IPS DF 19.7 (cell line): ENCODE measurements at regions not wholly inside any gene's neighbourhood (a gene's known extent, or its start where the extent isn't known, plus 50 kb on each side); places are given as distances from the start of the nearest gene placed in this dataset.
"Not testable (repeated sequence)": the region's sequence is repeated elsewhere in the genome, so short reads cannot be mapped to it uniquely, and the experiment has no call there.

Experiments
- DNase-seq: peaks from one replicate; pipeline ENCODE4 v3.0.0-alpha.2; 2013; ENCODE audit warnings: low read depth, low spot score

DNA sequence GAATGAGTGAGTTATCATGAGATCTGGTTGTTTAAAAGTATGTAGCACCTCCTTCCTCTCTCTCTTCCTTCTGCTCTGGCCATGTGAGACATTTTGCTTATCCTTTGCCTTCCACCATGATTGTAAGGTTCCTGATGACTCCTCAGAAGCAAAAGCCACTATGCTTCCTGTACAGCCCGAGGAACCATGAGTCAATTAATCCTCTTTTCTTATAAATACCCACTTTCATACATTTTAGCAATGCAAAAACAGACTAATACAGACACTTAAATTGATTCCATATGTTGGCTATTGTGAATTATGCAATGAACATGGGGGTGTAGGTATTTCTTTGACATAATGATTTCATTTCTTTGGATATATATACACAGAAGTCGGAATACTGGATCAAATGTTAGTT is 792.8 kb upstream of the EYS start:
- no peak for DNase-seq

DNA sequence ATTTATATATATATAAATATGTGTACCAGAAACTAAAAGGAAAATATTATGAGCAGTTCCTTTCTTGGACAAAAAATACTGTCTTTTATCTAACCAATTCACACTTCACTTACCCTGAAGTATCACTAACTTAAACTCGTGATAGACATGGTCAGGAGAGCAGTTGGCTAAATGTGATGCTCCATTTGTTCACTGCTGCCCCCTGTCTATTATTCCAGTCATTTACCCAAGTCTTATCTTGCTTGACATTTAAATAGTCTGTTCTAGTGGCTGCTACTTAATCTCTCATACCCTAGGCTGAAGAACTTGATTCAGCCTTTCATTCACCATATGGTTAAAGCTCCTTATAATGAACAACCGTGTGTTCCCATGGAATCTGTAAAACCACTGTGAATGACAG is 789.6 kb upstream of the EYS start:
- no peak for DNase-seq

DNA sequence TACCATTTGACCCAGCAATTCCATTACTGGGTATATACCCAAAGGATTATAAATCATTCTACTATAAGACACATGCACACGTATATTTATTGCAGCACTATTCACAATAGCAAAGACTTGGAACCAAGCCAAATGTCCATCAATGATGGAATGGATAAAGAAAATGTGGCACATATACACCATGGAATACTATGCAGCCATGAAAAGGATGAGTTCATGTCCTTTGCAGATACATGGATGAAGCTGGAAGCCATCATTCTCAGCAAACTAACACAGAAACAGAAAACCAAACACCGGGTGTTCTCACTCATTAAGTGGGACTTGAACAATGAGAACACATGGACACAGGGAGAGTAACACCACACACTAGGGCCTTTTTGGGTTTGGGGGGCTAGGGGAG is 787.6 kb upstream of the EYS start:
- DNase-seq: not testable (repeated sequence)

DNA sequence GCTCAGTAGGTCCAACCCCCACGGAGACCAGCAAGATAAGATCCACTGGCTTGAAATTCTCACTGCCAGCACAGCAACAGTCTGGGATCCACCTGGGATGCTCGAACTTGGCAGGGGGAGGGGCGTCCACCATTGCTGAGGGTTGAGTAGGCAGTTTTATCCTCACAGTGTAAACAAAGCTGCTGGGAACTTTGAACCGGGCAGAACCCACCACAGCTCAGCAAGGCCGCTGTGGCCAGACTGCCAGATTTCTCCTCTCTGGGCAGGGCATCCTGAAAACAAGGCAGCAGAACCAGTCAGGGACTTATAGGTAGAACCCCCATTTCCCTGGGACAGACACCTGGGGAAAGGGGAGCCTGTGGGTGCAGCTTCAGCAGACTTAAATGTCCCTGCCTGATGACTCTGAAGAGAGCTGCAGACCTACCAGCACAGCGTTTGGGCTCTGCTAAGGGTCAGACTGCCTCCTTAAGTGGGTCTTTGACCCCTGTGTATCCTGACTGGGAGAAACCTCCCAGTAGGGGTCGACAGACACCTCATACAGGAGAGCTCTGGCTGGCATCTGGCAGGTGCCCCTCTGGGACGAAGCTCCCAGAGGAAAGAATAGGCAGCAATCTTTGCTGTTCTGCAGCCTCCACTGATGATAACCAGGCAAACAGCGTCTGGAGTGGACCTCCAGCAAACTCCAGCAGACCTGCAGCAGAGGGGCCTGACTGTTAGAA is 782.4 kb upstream of the EYS start:
- no peak for DNase-seq

DNA sequence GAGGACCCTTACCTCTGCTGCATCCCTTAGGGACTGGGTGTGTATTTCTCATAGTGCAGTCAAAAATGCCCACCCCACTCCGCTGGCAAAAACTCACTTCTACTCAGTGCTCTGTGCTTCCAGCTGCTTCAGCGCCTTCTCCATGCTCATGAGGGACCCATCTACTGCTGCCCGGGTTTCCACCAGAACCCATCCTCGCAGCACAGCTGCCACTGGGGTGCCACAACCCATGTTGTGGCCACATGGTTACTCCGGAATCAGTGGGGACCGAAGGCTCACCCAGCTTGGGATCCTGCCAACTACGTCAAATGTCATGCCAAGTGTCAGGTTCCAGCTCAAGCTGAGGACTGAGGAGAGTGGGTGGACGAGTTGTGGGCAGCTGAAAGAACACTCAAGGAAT is 774.2 kb upstream of the EYS start:
- no peak for DNase-seq

DNA sequence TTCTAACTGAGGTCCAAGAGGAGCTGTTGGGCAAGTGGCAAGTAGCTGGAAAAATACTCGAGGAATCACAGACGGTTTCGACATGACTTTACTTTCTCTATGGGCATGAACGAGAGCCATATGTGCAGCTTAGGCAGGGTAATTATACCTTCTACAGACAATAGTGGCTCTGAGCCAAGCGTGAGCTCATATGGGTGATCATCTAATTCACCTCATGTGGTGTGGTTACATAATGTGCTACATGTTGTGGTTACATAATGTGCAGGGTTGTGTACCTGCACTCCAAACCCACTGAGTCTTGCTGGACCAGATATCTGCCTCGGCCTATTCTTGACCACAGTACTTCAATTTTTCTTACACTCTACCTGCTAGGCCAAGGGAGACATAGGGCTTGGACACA is 771.7 kb upstream of the EYS start:
- no peak for DNase-seq

DNA sequence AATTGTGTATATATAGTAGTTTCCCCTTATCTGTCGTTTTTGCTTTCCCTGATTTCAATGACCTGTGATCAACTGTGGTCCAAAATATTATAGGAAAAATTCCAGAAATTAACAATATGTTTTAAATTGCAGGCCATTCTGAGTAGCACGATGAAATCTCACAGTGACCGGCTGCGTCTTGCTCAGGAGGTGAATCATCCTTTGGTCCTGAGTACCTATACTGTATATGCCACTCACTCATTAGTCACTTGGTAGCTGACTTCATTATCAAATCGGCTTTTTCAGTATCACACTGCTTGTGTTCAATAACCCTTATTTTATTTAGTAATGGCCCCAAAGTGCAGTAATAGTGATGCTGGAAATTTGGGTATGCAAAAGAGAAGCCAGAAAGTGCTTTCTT is 728.3 kb upstream of the EYS start:
- DNase-seq: no peak

DNA sequence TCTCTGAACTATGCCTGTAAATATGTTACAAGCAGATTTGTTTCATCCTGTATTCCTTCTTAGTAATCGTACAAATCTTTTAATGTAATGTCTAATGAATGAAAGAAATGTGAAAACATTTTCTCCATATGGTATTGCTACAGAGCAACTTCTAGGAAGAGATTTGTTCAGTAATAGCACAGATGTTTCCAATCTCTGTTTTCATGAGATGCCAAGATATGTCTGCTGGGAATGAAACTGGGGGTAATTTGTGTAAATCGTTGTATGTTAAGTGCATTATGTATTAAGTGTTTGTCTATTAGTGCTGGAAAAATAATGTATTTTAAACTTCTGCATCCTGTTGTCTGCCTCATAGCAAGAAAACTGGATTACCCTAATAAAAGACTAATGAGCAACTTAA is 722.2 kb upstream of the EYS start:
- DNase-seq: no peak

DNA sequence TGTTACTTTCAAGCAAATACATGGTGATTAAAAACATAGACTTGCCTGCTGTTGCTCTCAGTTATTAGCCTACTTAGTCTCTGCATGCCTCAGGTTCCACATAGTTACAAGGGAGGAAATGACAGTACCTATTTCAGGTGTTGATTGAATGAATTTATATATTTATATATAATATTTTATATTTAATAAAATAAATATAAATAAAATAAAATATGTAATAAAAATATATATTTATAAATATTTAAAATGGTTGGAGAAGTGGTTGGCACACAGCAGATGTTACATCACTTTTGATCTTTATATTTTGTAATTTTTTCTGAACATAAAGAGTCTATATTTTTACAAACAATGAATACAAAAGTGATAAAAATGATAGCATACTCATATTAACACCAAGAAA is 716.0 kb upstream of the EYS start:
- DNase-seq: no peak

DNA sequence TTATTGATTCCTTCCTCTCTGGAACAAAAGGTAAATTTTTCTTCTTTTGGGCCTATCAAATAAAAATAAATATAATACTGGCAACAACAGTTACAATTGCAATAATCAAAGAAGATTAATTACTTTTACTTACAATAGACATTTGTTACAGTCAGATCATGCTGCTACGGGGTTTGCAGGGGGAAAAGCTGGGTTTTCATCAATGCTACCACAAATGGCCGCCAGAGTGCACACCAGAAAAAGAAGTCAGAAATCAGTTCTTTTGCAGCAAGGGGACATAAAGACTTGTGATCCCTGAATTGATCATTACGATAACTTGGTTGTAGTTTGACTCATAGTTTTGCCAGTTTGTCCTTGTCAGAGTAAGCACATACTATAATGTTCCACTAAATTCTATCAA is 714.5 kb upstream of the EYS start:
- no peak for DNase-seq

DNA sequence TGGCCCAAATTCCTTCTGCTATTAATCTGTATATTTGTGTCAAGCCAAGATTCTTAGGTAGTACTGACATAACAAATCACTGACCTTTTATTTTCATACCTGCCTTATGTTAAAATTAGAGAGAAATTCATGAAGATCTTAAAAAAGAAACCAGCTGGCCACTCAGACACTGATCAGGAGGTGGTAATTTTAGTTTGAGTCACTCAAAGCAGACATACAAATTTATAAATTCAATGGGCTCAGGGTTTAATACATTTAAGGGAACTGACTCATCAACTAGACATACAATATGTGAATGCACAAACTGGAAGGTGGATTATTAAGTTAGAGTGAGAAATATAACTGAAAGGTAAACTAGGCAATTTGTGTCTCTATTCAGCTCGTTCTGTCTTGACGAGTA is 711.9 kb upstream of the EYS start:
- DNase-seq: no peak

DNA sequence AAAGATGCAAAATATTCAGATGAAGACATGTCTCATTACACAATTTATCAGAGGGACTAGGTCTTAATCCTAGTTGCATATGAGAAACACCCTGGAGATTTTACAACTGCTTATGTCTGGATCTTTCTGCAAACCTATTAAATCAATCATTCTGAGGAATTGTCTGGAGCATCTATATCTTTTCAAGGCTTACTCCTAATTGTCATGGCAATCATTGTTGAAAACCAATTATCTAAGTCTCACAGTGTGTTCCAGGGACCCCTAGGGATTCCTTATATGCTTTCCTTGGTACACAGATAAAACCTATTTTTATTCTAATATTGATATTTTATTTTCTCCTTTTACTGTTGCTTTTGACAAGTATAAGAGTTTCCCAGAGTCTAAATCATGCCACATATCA is 696.9 kb upstream of the EYS start:
- DNase-seq: no peak

DNA sequence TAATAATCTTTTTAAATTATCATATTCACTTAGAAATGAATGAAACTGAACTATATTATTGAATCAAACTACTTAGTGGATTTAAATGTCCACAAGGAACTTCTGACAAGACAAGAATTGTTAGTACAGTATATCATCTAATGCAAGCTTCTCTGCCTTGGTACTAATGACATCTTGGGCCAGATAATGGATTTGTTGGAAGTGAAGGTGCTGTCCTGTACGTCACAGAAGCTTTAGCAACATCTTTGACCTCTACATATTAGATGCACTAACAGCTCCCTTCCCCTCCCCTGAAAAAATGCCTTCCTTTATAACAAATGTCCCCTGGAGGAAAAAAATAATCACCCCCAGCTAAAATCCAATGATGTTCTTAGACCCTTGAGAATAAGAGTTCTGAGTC is 695.8 kb upstream of the EYS start:
- DNase-seq: no peak

DNA sequence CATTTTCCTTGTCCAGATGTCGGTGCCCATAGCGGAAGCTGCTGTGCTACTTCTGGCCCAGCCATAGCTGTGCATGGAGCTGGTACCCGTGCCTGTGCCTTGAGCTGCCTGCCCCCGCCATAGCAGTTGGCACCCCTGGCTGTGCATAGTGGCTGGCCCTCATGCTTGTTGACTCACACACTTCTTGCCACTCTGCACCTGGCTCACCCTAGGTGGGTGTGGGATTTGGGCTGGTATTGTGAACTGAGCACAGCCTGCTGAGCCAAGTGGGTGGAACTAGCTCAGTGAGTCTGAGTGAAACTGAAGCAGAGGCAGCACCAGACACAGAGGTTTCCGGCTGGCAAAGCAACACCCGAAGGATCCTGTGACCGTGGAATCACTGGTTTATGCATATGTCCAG is 689.5 kb upstream of the EYS start:
- no peak for DNase-seq

DNA sequence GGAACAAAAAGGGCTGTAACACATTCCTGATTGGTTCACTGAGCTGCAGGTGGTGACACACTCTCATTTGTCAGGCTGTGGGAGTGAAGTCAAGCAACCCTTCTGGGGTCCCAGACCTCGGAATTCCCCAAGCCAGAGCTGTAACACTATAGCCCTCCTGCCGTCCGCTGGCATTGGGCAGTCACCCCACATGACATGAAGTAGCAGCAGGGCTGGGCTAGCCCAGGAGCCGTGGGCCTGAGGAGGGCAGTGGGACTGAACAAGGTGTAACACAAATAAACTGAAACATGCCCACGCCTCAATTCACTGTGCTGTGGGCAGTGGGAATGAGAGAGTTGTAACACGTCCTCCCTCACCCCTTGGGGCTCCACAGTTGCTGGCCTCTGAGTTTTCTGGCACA is 689.1 kb upstream of the EYS start:
- no peak for DNase-seq

DNA sequence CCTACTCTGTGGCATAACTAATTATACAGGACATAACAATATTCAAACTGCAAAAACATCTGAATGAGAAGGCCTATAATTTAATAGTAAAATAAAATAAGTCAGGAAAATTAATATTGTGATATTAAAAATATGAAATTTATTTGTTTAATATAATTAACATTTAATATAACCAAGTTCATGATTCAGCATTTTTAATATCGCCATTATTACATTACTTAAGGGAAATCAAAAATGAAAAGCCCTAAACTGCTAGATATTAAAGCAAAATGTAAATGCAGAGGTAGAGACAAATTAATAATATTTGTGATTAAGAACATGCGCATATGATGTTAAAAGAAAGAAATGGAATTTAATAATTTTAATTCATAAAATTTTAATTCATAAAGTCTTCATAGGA is 683.4 kb upstream of the EYS start:
- DNase-seq: no peak

DNA sequence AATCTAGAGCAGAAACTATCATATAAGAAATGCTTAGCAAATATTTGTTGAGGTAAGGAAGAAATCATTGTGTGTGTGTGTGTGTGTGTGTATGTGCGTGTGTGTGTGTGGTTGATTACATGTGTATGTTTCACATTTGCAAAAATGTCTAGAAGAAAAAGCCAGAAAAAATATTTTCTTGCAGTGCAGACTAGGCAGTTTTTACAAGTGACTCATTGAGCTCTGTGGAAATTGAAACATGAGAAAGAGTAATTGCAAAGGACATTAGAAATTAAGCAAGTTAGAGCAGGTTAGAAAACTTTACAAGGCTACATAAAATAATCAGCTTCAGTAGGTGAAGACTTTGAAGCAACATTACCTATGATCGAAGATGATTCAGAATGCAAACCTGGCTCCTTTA is 669.0 kb upstream of the EYS start:
- DNase-seq: no peak

DNA sequence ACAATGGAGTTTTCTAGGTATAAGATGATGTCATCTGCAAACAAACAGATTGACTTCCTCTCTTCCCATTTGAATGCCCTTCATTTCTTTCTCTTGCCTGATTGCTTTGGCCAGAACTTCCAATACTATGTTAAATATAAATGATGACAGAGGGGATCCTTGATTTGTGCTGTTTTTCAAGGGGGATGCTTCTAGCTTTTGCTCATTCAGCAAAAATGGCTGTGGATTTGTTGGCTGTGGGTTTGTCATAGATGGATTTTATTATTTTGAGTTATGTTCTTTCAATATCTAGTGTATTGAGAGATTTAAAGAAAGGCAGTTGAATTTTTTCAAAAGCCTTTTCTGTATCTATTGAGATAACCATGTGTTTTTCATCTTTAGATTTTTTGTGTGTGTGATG is 662.4 kb upstream of the EYS start:
- DNase-seq: no peak

DNA sequence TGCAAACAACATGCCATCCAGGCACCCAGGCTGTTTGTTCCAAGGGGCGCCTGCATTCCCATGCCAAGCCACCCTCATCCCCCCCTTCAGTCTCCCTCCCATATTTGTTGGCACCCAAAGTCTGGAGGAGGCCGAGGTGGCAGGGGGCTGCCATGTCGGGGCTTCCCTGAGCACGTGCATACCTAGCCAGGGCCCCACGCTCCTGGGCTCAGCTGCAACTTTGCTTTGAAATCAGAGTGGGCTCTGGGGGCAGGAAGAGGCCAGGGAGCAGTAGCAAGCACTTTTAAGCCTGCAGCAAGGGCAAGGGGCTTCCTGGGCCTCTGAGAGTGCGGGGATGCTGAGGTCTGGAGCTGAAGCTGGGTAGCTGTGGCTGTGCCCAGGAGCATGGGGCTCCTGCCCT is 655.9 kb upstream of the EYS start:
- DNase-seq: no peak

DNA sequence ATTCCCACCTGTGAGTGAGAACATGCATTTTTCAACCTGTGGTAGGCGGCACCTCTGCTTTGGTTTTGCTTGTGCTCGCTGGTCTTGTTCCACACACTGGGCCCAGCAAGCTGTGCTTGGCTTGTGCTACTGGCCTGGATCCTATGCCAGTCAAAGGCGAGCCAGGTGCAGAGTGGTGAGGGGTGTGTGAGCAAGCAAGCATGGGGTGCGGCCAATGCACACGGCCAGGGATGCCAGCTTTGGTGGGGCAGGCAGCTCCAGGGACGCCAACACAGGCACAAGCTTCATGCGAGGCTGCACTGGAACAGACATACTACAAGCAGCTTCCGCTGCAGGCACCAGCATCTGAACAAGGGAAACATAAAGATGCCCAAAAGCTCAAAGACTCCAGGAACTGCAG is 654.9 kb upstream of the EYS start:
- DNase-seq: no peak

DNA sequence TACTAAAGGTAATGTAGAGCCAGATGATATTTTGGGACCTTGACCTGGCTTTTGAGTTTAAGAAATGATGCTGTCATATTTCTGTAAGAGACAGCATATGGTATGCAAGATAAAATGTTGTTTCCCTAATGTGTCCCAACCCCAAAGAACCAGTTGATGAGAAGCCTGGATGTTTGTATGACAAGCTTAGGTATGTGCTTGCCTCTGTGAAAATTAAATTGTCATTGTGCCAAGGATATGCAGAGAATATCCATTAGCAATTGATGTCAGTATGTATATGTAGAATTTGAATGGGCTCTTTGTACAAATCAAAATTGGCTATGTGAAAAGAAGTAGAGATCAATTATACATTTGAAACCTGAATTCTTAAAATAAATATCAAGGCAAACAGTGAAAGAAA is 650.8 kb upstream of the EYS start:
- DNase-seq: no peak

DNA sequence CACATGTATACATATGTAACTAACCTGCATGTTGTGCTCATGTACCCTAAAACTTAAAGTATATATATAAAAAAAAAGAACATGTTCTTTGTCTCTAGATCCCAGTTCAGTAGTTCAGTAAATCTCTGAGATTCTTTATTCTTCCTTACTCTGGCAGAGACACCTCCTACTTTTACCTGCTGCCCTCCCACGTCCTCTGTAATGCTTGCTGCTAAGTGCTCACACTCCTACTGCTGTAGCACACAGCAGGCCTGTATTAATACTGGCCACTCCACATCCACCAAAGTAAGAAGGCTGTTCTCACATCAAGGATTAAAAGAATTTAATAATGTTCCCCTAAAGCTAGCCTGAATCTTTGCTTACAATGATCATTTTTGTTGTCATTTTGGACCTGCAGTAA is 648.4 kb upstream of the EYS start:
- DNase-seq: no peak

DNA sequence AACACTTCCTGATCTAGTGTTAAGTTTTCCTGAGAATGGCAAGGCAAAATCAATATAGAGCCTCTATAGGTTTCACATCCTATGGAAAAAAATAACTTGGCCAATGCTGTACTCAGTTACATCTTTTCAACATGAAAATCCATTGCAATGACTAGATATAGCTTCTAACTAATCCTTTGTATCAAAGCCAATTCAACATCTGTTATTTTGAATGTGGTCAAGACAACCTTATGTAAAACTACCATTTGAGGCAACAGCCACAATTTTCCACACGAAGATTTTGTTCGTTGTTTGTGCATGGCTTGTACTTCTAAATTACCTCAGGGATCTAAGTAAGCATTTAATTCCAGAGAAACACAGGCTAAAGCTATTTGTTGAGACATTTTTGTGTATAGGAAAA is 637.8 kb upstream of the EYS start:
- no peak for DNase-seq

DNA sequence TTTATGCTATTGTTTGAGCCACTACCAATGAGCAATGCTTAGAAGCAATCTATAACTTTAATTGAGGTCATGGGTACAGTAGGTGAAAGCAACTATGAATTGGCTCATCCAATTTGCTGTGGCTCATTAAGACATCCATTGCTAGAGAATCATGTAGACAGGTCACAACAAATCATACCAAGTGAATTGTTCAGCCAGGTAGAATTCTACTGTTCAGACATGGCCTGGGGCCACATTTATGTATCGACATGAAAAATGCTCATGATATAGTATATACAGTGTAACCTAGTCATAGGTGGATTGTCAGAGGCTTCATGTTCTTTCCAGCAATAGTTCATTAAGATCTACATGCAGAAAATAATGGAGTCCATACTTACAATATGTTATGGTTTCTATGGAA is 633.7 kb upstream of the EYS start:
- DNase-seq: no peak
